Mesendoderm (in vitro differentiated cells): ENCODE measurements at regions not wholly inside any gene's neighbourhood (a gene's known extent, or its start where the extent isn't known, plus 50 kb on each side); places are given as distances from the start of the nearest gene placed in this dataset.

Source experiments
- DNase-seq: peaks from one replicate; pipeline ENCODE4 v3.0.0; 2013
- H2AK5ac ChIP-seq: 2 replicates; pipeline ENCODE4 v1.6.1; 2013; ENCODE audit warnings: low read length, inconsistent platforms
- H2BK120ac ChIP-seq: 2 replicates; pipeline ENCODE4 v1.6.1; 2013; ENCODE audit warnings: low read depth, mild to moderate bottlenecking, low read length, moderate library complexity, mixed read lengths
- H2BK15ac ChIP-seq: replicated peaks from 2 replicates; pipeline ENCODE4 v1.6.1; 2013; ENCODE audit warnings: low read depth, mild to moderate bottlenecking, moderate library complexity
- H2BK5ac ChIP-seq: 2 replicates; pipeline ENCODE4 v1.6.1; 2013; ENCODE audit warnings: low read length, inconsistent platforms
- H3K18ac ChIP-seq: 2 replicates; pipeline ENCODE4 v1.6.1; 2013; ENCODE audit warnings: mild to moderate bottlenecking, low read length, mixed read lengths
- H3K23ac ChIP-seq: one replicate; pipeline ENCODE4 v1.6.1; 2013; ENCODE audit warnings: low read length
- H3K27ac ChIP-seq: 2 replicates; pipeline ENCODE4 v1.5.1; 2013; ENCODE audit warnings: low read depth, mild to moderate bottlenecking, inconsistent platforms, low read length, moderate library complexity
- H3K27me3 ChIP-seq: 2 replicates; pipeline ENCODE4 v1.6.1; 2013; ENCODE audit warnings: low read length, control low read depth, mild to moderate bottlenecking, inconsistent platforms; ENCODE audit not compliant: insufficient read depth, poor library complexity
- H3K36me3 ChIP-seq: 2 replicates; pipeline ENCODE4 v1.6.1; 2013; ENCODE audit warnings: low read length, inconsistent platforms; ENCODE audit not compliant: control insufficient read depth, insufficient read depth
- H3K4ac ChIP-seq: one replicate; pipeline ENCODE4 v1.6.1; 2013; ENCODE audit warnings: low read depth, mild to moderate bottlenecking, low read length, moderate library complexity
- H3K4me1 ChIP-seq: 2 replicates; pipeline ENCODE4 v1.6.1; 2013; ENCODE audit warnings: low read depth, low read length, inconsistent platforms; ENCODE audit not compliant: control insufficient read depth
- H3K4me2 ChIP-seq: 2 replicates; pipeline ENCODE4 v1.6.1; 2013; ENCODE audit warnings: low read length
- H3K4me3 ChIP-seq: 2 replicates; pipeline ENCODE4 v1.5.1; 2013; ENCODE audit warnings: mild to moderate bottlenecking, low read length
- H3K56ac ChIP-seq: one replicate; pipeline ENCODE4 v1.6.1; 2013; ENCODE audit warnings: low read length
- H3K79me1 ChIP-seq: 2 replicates; pipeline ENCODE4 v1.6.1; 2013; ENCODE audit warnings: low read length, inconsistent platforms
- H3K79me2 ChIP-seq: 2 replicates; pipeline ENCODE4 v1.6.1; 2013; ENCODE audit warnings: mild to moderate bottlenecking, low read length; ENCODE audit not compliant: control insufficient read depth, insufficient read depth
- H3K9ac ChIP-seq: 2 replicates; pipeline ENCODE4 v1.6.1; 2013; ENCODE audit warnings: low read length, inconsistent platforms
- H4K5ac ChIP-seq: one replicate; pipeline ENCODE4 v1.6.1; 2013; ENCODE audit warnings: low read length
- H4K8ac ChIP-seq: one replicate; pipeline ENCODE4 v1.6.1; 2013; ENCODE audit warnings: low read depth, mild to moderate bottlenecking, control low read depth, low read length, moderate library complexity
- WGBS: extraction: QIAGEN DNeasy Blood & Tissue Kit; methylation state at CpG from one replicate; pipeline ENCODE4 v1.1.7; 2013; ENCODE audit warnings: low lambda C conversion rate, missing lambda C conversion rate; ENCODE audit not compliant: insufficient coverage; ENCODE audit errors: extremely low coverage; 5-methylcytosine and 5-hydroxymethylcytosine counted together

- Histone ChIP-seq H2BK5ac (no peak overlapping the region), H3K18ac (no peak overlapping the region), H3K4ac (no peak overlapping the region), H3K27me3 (no peaks in the 10 kb centered on the region), H2AK5ac (no peak overlapping the region), H3K9ac (no peak overlapping the region), H2BK15ac (no peak overlapping the region), H2BK120ac (no peak overlapping the region), H3K79me2 (no peaks in the 10 kb centered on the region), H3K4me1 (peaks cover 2% of the 10 kb centered on the region), H3K56ac (no peak overlapping the region), H3K36me3 (no peaks in the 10 kb centered on the region), H3K27ac (no peak overlapping the region), H4K8ac (no peak overlapping the region), H3K4me3 (no peak overlapping the region), H3K23ac (no peak overlapping the region), H4K5ac (no peak overlapping the region), H3K4me2 (no peak overlapping the region), H3K79me1 (no peaks in the 10 kb centered on the region)
- no CpG with 5 or more reads among the region's 4 CpGs for WGBS
- DNase-seq: no peak
These were observed 303.0 kb downstream of the NUAK1 start for GRCh38 chr12:105835580-105836241.

- H3K9ac ChIP-seq: no peak overlapping the region
These were observed 302.5 kb downstream of the NUAK1 start for GRCh38 chr12:105836242-105836622.

GRCh38 chr12:105839629-105840127 is 299.1 kb downstream of the NUAK1 start:
- no peak overlapping the region for H3K9ac ChIP-seq
- H3K4me1 ChIP-seq: peaks cover 3% of the 10 kb centered on the region
- H3K4ac ChIP-seq: no peak overlapping the region
- no CpG with 5 or more reads among the region's 4 CpGs for WGBS
- H2BK15ac ChIP-seq: no peak overlapping the region
- no peak overlapping the region for H3K18ac ChIP-seq
- no peak overlapping the region for H3K56ac ChIP-seq
- H3K4me2 ChIP-seq: no peak overlapping the region
- no peaks in the 10 kb centered on the region for H3K79me2 ChIP-seq
- H2AK5ac ChIP-seq: no peak overlapping the region
- no peak overlapping the region for H3K4me3 ChIP-seq
- H3K36me3 ChIP-seq: no peaks in the 10 kb centered on the region
- H4K5ac ChIP-seq: no peak overlapping the region
- H3K23ac ChIP-seq: no peak overlapping the region
- H3K79me1 ChIP-seq: no peaks in the 10 kb centered on the region
- no peak for DNase-seq
- no peak overlapping the region for H3K27ac ChIP-seq
- no peaks in the 10 kb centered on the region for H3K27me3 ChIP-seq
- H4K8ac ChIP-seq: no peak overlapping the region
- H2BK5ac ChIP-seq: no peak overlapping the region
- H2BK120ac ChIP-seq: no peak overlapping the region

More at GRCh38 chr12:105836242-105836622, 302.5 kb downstream of the NUAK1 start:
- no CpG with 5 or more reads among the region's 2 CpGs for WGBS
- Histone ChIP-seq H3K79me2 (no peaks in the 10 kb centered on the region), H2BK120ac (no peak overlapping the region), H4K8ac (no peak overlapping the region), H3K4me2 (no peak overlapping the region), H3K4me3 (no peak overlapping the region), H3K36me3 (no peaks in the 10 kb centered on the region), H2BK5ac (no peak overlapping the region), H3K18ac (no peak overlapping the region), H3K56ac (no peak overlapping the region), H3K27ac (no peak overlapping the region), H4K5ac (no peak overlapping the region), H3K23ac (no peak overlapping the region), H3K27me3 (no peaks in the 10 kb centered on the region), H3K79me1 (no peaks in the 10 kb centered on the region), H3K4ac (no peak overlapping the region), H2AK5ac (no peak overlapping the region), H3K4me1 (peaks cover 3% of the 10 kb centered on the region), H2BK15ac (no peak overlapping the region)
- DNase-seq: no peak

GRCh38 chr12:105840384-105840783 is 298.4 kb downstream of the NUAK1 start:
- peak; percentile 33 for DNase-seq
- Histone ChIP-seq H3K4me2 (no peak overlapping the region), H2AK5ac (no peak overlapping the region), H4K8ac (no peak overlapping the region), H4K5ac (no peak overlapping the region), H2BK15ac (no peak overlapping the region), H3K36me3 (no peaks in the 10 kb centered on the region), H3K79me1 (no peaks in the 10 kb centered on the region), H2BK120ac (no peak overlapping the region), H2BK5ac (no peak overlapping the region), H3K18ac (no peak overlapping the region), H3K79me2 (no peaks in the 10 kb centered on the region), H3K4ac (no peak overlapping the region), H3K9ac (no peak overlapping the region), H3K4me1 (peaks cover 3% of the 10 kb centered on the region), H3K27ac (no peak overlapping the region), H3K56ac (no peak overlapping the region), H3K4me3 (no peak overlapping the region), H3K27me3 (no peaks in the 10 kb centered on the region), H3K23ac (no peak overlapping the region)
- no CpG with 5 or more reads among the region's 4 CpGs for WGBS

GRCh38 chr12:105841840-105842239 is 296.9 kb downstream of the NUAK1 start:
- H2BK15ac ChIP-seq: no peak overlapping the region
- no peak overlapping the region for H3K18ac ChIP-seq
- H3K27me3 ChIP-seq: no peaks in the 10 kb centered on the region
- no peak overlapping the region for H3K27ac ChIP-seq
- no peak overlapping the region for H2BK5ac ChIP-seq
- no peak overlapping the region for H2BK120ac ChIP-seq
- H3K4ac ChIP-seq: no peak overlapping the region
- H3K36me3 ChIP-seq: no peaks in the 10 kb centered on the region
- no peak overlapping the region for H3K23ac ChIP-seq
- H3K4me3 ChIP-seq: no peak overlapping the region
- H3K4me1 ChIP-seq: peaks cover 3% of the 10 kb centered on the region
- H3K4me2 ChIP-seq: no peak overlapping the region
- no peak overlapping the region for H3K9ac ChIP-seq
- H2AK5ac ChIP-seq: no peak overlapping the region
- no peak for DNase-seq
- no peak overlapping the region for H4K8ac ChIP-seq
- H3K56ac ChIP-seq: no peak overlapping the region
- WGBS: no CpG with 5 or more reads among the region's 4 CpGs
- H3K79me1 ChIP-seq: no peaks in the 10 kb centered on the region
- no peaks in the 10 kb centered on the region for H3K79me2 ChIP-seq
- H4K5ac ChIP-seq: no peak overlapping the region

- H3K9ac ChIP-seq: no peak overlapping the region
- no peak overlapping the region for H2AK5ac ChIP-seq
- H3K79me2 ChIP-seq: no peaks in the 10 kb centered on the region
- H2BK5ac ChIP-seq: no peak overlapping the region
- H4K5ac ChIP-seq: no peak overlapping the region
- no peak overlapping the region for H3K4me2 ChIP-seq
- no peak overlapping the region for H3K18ac ChIP-seq
- H2BK15ac ChIP-seq: no peak overlapping the region
- H2BK120ac ChIP-seq: no peak overlapping the region
- no peak for DNase-seq
- H3K4me1 ChIP-seq: peaks cover 3% of the 10 kb centered on the region
- H3K23ac ChIP-seq: no peak overlapping the region
- no peak overlapping the region for H3K27ac ChIP-seq
- H3K27me3 ChIP-seq: no peaks in the 10 kb centered on the region
- no CpG with 5 or more reads among the region's 2 CpGs for WGBS
- no peak overlapping the region for H4K8ac ChIP-seq
- H3K79me1 ChIP-seq: no peaks in the 10 kb centered on the region
- H3K4ac ChIP-seq: no peak overlapping the region
- H3K36me3 ChIP-seq: no peaks in the 10 kb centered on the region
- no peak overlapping the region for H3K4me3 ChIP-seq
- H3K56ac ChIP-seq: no peak overlapping the region
These were observed 295.2 kb downstream of the NUAK1 start for GRCh38 chr12:105843561-105843960.
